GM21381 (cell line): ENCODE measurements at regions not wholly inside any gene's neighbourhood (a gene's known extent, or its start where the extent isn't known, plus 50 kb on each side); places are given as distances from the start of the nearest gene placed in this dataset.
"Not testable (repeated sequence)": the region's sequence is repeated elsewhere in the genome, so short reads cannot be mapped to it uniquely, and the experiment has no call there.

ENCODE experiments used
- ATAC-seq: cut with Tn5 transposase; IDR thresholded peaks from one replicate; pipeline ENCODE4 v1.9.1; 2021; ENCODE audit warnings: mild to moderate bottlenecking, moderate library complexity; ENCODE audit not compliant: unreplicated experiment

- no peak for ATAC-seq
Measured at GRCh38 chr15:39016706-39017105, 452.1 kb upstream of the RASGRP1 start.

- ATAC-seq = no peak
Measured at GRCh38 chr15:39018966-39019365, 454.4 kb upstream of the RASGRP1 start.

GRCh38 chr15:39021341-39021740 lies 456.7 kb upstream of the RASGRP1 start:
- no peak for ATAC-seq

GRCh38 chr15:39022532-39023305 lies 458.1 kb upstream of the RASGRP1 start:
- no peak for ATAC-seq

- ATAC-seq = no peak
Measured at GRCh38 chr15:39025321-39025720, 460.7 kb upstream of the RASGRP1 start.

GRCh38 chr15:39025881-39026280 lies 461.3 kb upstream of the RASGRP1 start:
- no peak for ATAC-seq

- ATAC-seq = no peak
Measured at GRCh38 chr15:39028069-39028468, 463.5 kb upstream of the RASGRP1 start.

- ATAC-seq = no peak
Measured at GRCh38 chr15:39029741-39030140, 465.1 kb upstream of the RASGRP1 start.

- ATAC-seq = no peak
Measured at GRCh38 chr15:39030291-39031070, 465.9 kb upstream of the RASGRP1 start.

GRCh38 chr15:39031596-39031995 lies 467.0 kb upstream of the RASGRP1 start:
- no peak for ATAC-seq

GRCh38 chr15:39034816-39035215 lies 470.2 kb upstream of the RASGRP1 start:
- ATAC-seq = no peak

- ATAC-seq = not testable (repeated sequence)
Measured at GRCh38 chr15:39037611-39038010, 473.0 kb upstream of the RASGRP1 start.

- ATAC-seq = no peak
Measured at GRCh38 chr15:39040861-39041260, 476.2 kb upstream of the RASGRP1 start.

- ATAC-seq = no peak
Measured at GRCh38 chr15:39041979-39042495, 477.4 kb upstream of the RASGRP1 start.

- ATAC-seq = no peak
Measured at GRCh38 chr15:39051626-39052322, 487.2 kb upstream of the RASGRP1 start.

- ATAC-seq = no peak
Measured at GRCh38 chr15:39052323-39052705, 487.7 kb upstream of the RASGRP1 start.

GRCh38 chr15:39053480-39053879 lies 488.9 kb upstream of the RASGRP1 start:
- ATAC-seq = no peak

GRCh38 chr15:39054128-39054732 lies 489.6 kb upstream of the RASGRP1 start:
- ATAC-seq = no peak

GRCh38 chr15:39056357-39056756 lies 491.7 kb upstream of the RASGRP1 start:
- no peak for ATAC-seq

GRCh38 chr15:39058351-39059131 lies 493.9 kb upstream of the RASGRP1 start:
- no peak for ATAC-seq
